ENCODE measurements at regions not wholly inside any gene's neighbourhood (a gene's known extent, or its start where the extent isn't known, plus 50 kb on each side); places are given as distances from the start of the nearest gene placed in this dataset.

- TF ChIP-seq POLR2A (IDR thresholded peaks at IDR 0.05), result no peak
- no peak for TF ChIP-seq CTCF (IDR thresholded peaks at IDR 0.05)
- TF ChIP-seq EP300 (IDR thresholded peaks at IDR 0.05), result no peak
- no peaks in the 10 kb centered on the region for H3K4me1 ChIP-seq (ENCODE audit: insufficient read depth)
- no peaks in the 10 kb centered on the region for H3K36me3 ChIP-seq
- H3K9me3 ChIP-seq, result no peaks in the 10 kb centered on the region
- DNase-seq, result no peak
- intact Hi-C loops (cut with DNase I), result no loop called here
- no peaks in the 10 kb centered on the region for H3K27me3 ChIP-seq
- no peak overlapping the region for H3K4me3 ChIP-seq
- H3K27ac ChIP-seq, result no peak overlapping the region
These were observed 672.4 kb downstream of the HTR1B start for GRCh38 chr6:76790881-76791280.

GRCh38 chr6:76790045-76790796, 673.1 kb downstream of the HTR1B start:
- H3K36me3 ChIP-seq, result no peaks in the 10 kb centered on the region
- no peak overlapping the region for H3K4me3 ChIP-seq
- H3K27ac ChIP-seq, result no peak overlapping the region
- H3K9me3 ChIP-seq, result no peaks in the 10 kb centered on the region
- intact Hi-C loops (cut with DNase I), result no loop called here
- no peak for TF ChIP-seq POLR2A (IDR thresholded peaks at IDR 0.05)
- 92 to 96% (median 95%) methylated on average over 4 of the region's 4 CpGs for WGBS, 3 donors
- H3K4me1 ChIP-seq (ENCODE audit: insufficient read depth), result no peaks in the 10 kb centered on the region
- no peak for DNase-seq
- no peaks in the 10 kb centered on the region for H3K27me3 ChIP-seq

- no peaks in the 10 kb centered on the region for H3K4me1 ChIP-seq (ENCODE audit: insufficient read depth)
- H3K9me3 ChIP-seq, result no peaks in the 10 kb centered on the region
- no peak overlapping the region for H3K4me3 ChIP-seq
- WGBS, 3 donors, result 89 to 94% (median 91%) methylated on average over 3 of the region's 3 CpGs
- TF ChIP-seq EP300 (IDR thresholded peaks at IDR 0.05), result no peak
- no peak for TF ChIP-seq POLR2A (IDR thresholded peaks at IDR 0.05)
- no peak for TF ChIP-seq CTCF (IDR thresholded peaks at IDR 0.05)
- no peaks in the 10 kb centered on the region for H3K27me3 ChIP-seq
- H3K27ac ChIP-seq, result no peak overlapping the region
- intact Hi-C loops (cut with DNase I), result no loop called here
- H3K36me3 ChIP-seq, result no peaks in the 10 kb centered on the region
- DNase-seq, result no peak
These were observed 673.7 kb downstream of the HTR1B start for GRCh38 chr6:76789580-76789979.

GRCh38 chr6:76788155-76788554, 675.1 kb downstream of the HTR1B start:
- intact Hi-C loops (cut with DNase I), result no loop called here
- no peaks in the 10 kb centered on the region for H3K27me3 ChIP-seq
- TF ChIP-seq POLR2A (IDR thresholded peaks at IDR 0.05), result no peak
- TF ChIP-seq EP300 (IDR thresholded peaks at IDR 0.05), result no peak
- no peak for TF ChIP-seq CTCF (IDR thresholded peaks at IDR 0.05)
- H3K9me3 ChIP-seq, result no peaks in the 10 kb centered on the region
- H3K4me3 ChIP-seq, result no peak overlapping the region
- H3K4me1 ChIP-seq (ENCODE audit: insufficient read depth), result no peaks in the 10 kb centered on the region
- no peak overlapping the region for H3K27ac ChIP-seq
- no peak for DNase-seq
- no peaks in the 10 kb centered on the region for H3K36me3 ChIP-seq

GRCh38 chr6:76779068-76779467, 684.2 kb downstream of the HTR1B start:
- Histone ChIP-seq H3K27ac (no peak overlapping the region), H3K36me3 (no peaks in the 10 kb centered on the region), H3K9me3 (no peaks in the 10 kb centered on the region), H3K4me3 (no peak overlapping the region), H3K4me1 (ENCODE audit: insufficient read depth) (peaks cover 3% of the 10 kb centered on the region), H3K27me3 (no peaks in the 10 kb centered on the region)
- TF ChIP-seq EP300 (IDR thresholded peaks at IDR 0.05) (no peak), POLR2A (IDR thresholded peaks at IDR 0.05) (no peak), CTCF (IDR thresholded peaks at IDR 0.05) (no peak)
- intact Hi-C loops (cut with DNase I), result no loop called here
- no peak for DNase-seq
